Upper lobe of right lung (tissue), 1 donor: ENCODE measurements at regions not wholly inside any gene's neighbourhood (a gene's known extent, or its start where the extent isn't known, plus 50 kb on each side); places are given as distances from the start of the nearest gene placed in this dataset.
A peak's percentile ranks its signal among the peaks of the same experiment; 100 is the strongest.

Source experiments
- ATAC-seq: fragments of 200-7000 bp; cut with Tn5 transposase; one replicate; pipeline ENCODE4 v1.9.1; 2020; ENCODE audit warnings: mild to moderate bottlenecking, moderate library complexity
- DNase-seq: peaks from one replicate; pipeline ENCODE4 v3.0.0-alpha.2; 2020
- H3K27ac ChIP-seq: fragments of 200-600 bp; one replicate; pipeline ENCODE4 v1.8.0; 2022
- H3K27me3 ChIP-seq: fragments of 200-600 bp; one replicate; pipeline ENCODE4 v1.8.0; 2022; ENCODE audit warnings: mild to moderate bottlenecking
- H3K36me3 ChIP-seq: fragments of 200-600 bp; one replicate; pipeline ENCODE4 v1.8.0; 2022
- H3K4me1 ChIP-seq: fragments of 200-600 bp; one replicate; pipeline ENCODE4 v1.8.0; 2022
- H3K4me3 ChIP-seq: fragments of 200-600 bp; one replicate; pipeline ENCODE4 v1.8.0; 2022; ENCODE audit warnings: mild to moderate bottlenecking
- H3K9me3 ChIP-seq: fragments of 200-600 bp; one replicate; pipeline ENCODE4 v1.8.0; 2022
- CTCF ChIP-seq: fragments of 200-600 bp; IDR thresholded peaks from one replicate; pipeline ENCODE4 v1.8.0; 2022; ENCODE audit warnings: antibody characterized with exemption
- intact Hi-C: fragments of 100-400 bp; cut with DNase I; formaldehyde crosslinking; loops from one replicate; pipeline ENCODE4 v1.11.0; 2022
- donor health status: DM: no; HTN: yes; CAD: no; lungs with severe emphysema.

- peak; percentile 17 for DNase-seq
- H3K4me1 ChIP-seq, result no peaks in the 10 kb centered on the region
- H3K4me3 ChIP-seq, result no peak overlapping the region
- TF ChIP-seq CTCF, result no peak
- H3K9me3 ChIP-seq, result no peaks in the 10 kb centered on the region
- intact Hi-C loops, result no loop called here
- no peak overlapping the region for H3K27ac ChIP-seq
- H3K36me3 ChIP-seq, result no peaks in the 10 kb centered on the region
- no peak for ATAC-seq
- peaks cover 5% of the 10 kb centered on the region for H3K27me3 ChIP-seq
Measured at GRCh38 chr22:44578516-44579230, 80.6 kb upstream of the RTL6 start.

GRCh38 chr22:44578110-44578457 lies 80.1 kb upstream of the RTL6 start:
- Histone ChIP-seq H3K27ac (no peak overlapping the region), H3K4me1 (no peaks in the 10 kb centered on the region), H3K27me3 (peaks cover 5% of the 10 kb centered on the region), H3K4me3 (no peak overlapping the region), H3K9me3 (no peaks in the 10 kb centered on the region), H3K36me3 (no peaks in the 10 kb centered on the region)
- intact Hi-C loops, result no loop called here
- no peak for TF ChIP-seq CTCF
- ATAC-seq (no peak), DNase-seq (peak; percentile 20)

GRCh38 chr22:44577391-44578109 lies 79.5 kb upstream of the RTL6 start:
- no peak overlapping the region for H3K27ac ChIP-seq
- intact Hi-C loops, result no loop called here
- no peak for TF ChIP-seq CTCF
- H3K4me1 ChIP-seq, result no peaks in the 10 kb centered on the region
- H3K4me3 ChIP-seq, result no peak overlapping the region
- H3K36me3 ChIP-seq, result no peaks in the 10 kb centered on the region
- no peak for ATAC-seq
- peak; percentile 46 for DNase-seq
- peaks cover 5% of the 10 kb centered on the region for H3K27me3 ChIP-seq
- no peaks in the 10 kb centered on the region for H3K9me3 ChIP-seq

GRCh38 chr22:44576311-44577260 lies 78.6 kb upstream of the RTL6 start:
- H3K4me1 ChIP-seq, result no peaks in the 10 kb centered on the region
- no peak overlapping the region for H3K27ac ChIP-seq
- no peaks in the 10 kb centered on the region for H3K9me3 ChIP-seq
- peaks cover 5% of the 10 kb centered on the region for H3K27me3 ChIP-seq
- H3K36me3 ChIP-seq, result no peaks in the 10 kb centered on the region
- TF ChIP-seq CTCF, result no peak
- intact Hi-C loops, result no loop called here
- DNase-seq, result peak; percentile 60
- H3K4me3 ChIP-seq, result no peak overlapping the region
- ATAC-seq, result no peak

GRCh38 chr22:44575381-44576268 lies 77.6 kb upstream of the RTL6 start:
- TF ChIP-seq CTCF, result no peak
- intact Hi-C loops, result no loop called here
- Histone ChIP-seq H3K27ac (no peak overlapping the region), H3K27me3 (peaks cover 5% of the 10 kb centered on the region), H3K4me1 (no peaks in the 10 kb centered on the region), H3K9me3 (no peaks in the 10 kb centered on the region), H3K4me3 (no peak overlapping the region), H3K36me3 (no peaks in the 10 kb centered on the region)
- DNase-seq (peak; percentile 36), ATAC-seq (no peak)
